Epithelial cell of esophagus (primary cell): ENCODE measurements at regions not wholly inside any gene's neighbourhood (a gene's known extent, or its start where the extent isn't known, plus 50 kb on each side); places are given as distances from the start of the nearest gene placed in this dataset.

Experiments
- DNase-seq: peaks from one replicate; pipeline ENCODE4 v3.0.0; 2010; ENCODE audit warnings: low read depth
- H3K4me3 ChIP-seq: 2 replicates; pipeline ENCODE4 v1.5.1; 2011; ENCODE audit warnings: mild to moderate bottlenecking, low read length, control low read depth
- CTCF ChIP-seq: IDR thresholded peaks from 2 replicates; pipeline ENCODE4 v1.5.1; 2011; ENCODE audit warnings: low read depth, mild to moderate bottlenecking, low read length, control low read depth, inconsistent platforms; ENCODE audit not compliant: insufficient read depth; ENCODE audit errors: missing control alignments

DNA sequence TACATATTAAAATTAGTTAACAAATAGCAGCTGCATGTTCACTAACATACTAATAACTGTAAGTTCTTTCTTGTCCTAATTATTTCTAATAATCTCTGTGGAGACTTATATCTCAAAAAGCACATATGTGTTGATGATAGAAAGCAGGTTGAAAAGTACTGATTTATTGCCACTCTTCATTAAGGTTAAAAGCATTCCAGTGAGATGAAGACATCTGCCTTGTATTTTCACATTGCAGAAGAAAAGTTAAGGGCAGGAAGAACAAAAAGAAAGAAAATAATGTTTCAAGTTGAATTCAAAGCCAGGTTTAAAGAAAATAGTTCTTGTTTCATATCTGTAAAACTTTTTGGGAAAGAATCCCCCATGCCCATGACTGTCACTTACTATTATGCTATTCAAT lies 429.9 kb downstream of the MTX2 start:
- TF ChIP-seq CTCF = no peak

DNA sequence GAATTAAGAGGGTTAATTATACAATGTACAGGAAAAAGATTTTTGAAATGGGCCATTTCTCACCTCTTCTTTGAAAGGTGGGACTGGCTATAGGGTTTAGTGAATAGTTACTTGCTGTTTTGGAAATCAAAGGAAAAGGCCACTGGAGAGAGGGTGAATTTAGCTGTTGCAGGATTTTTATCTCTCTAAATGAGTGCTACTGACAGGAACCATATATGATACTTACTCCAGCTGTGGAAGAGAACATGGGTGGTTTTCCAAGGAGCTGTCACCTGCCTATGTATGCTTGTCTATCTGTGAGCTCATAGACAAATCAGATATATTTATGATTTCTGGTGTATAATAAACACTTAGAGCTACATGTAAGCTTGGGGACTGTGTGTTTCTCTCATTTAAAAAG lies 430.4 kb downstream of the MTX2 start:
- no peak overlapping the region for H3K4me3 ChIP-seq
- TF ChIP-seq CTCF = no peak
- DNase-seq = no peak

More for the DNA sequence above, 429.9 kb downstream of the MTX2 start:
- no peak overlapping the region for H3K4me3 ChIP-seq
- no peak for DNase-seq

- no peak for DNase-seq
- TF ChIP-seq CTCF = no peak
These were observed 432.9 kb downstream of the MTX2 start for GRCh38 chr2:176702131-176702530.

GRCh38 chr2:176704282-176704858 lies 435.1 kb downstream of the MTX2 start:
- no peak for TF ChIP-seq CTCF

More at GRCh38 chr2:176702131-176702530, 432.9 kb downstream of the MTX2 start:
- H3K4me3 ChIP-seq = no peak overlapping the region

GRCh38 chr2:176709149-176709951 lies 440.1 kb downstream of the MTX2 start:
- H3K4me3 ChIP-seq = no peak overlapping the region
- no peak for TF ChIP-seq CTCF
- DNase-seq = no peak

More at GRCh38 chr2:176704282-176704858, 435.1 kb downstream of the MTX2 start:
- no peak for DNase-seq
- no peak overlapping the region for H3K4me3 ChIP-seq

GRCh38 chr2:176709991-176710390 lies 440.7 kb downstream of the MTX2 start:
- no peak overlapping the region for H3K4me3 ChIP-seq

More at GRCh38 chr2:176709991-176710390, 440.7 kb downstream of the MTX2 start:
- DNase-seq = no peak
- no peak for TF ChIP-seq CTCF
